Neural progenitor cell (in vitro differentiated cells): ENCODE measurements at regions not wholly inside any gene's neighbourhood (a gene's known extent, or its start where the extent isn't known, plus 50 kb on each side); places are given as distances from the start of the nearest gene placed in this dataset.

ENCODE experiments used
- EZH2phosphoT487 ChIP-seq: fragments of 200-600 bp; sonication (generic); IDR thresholded peaks from 2 replicates; pipeline ENCODE4 v1.6.1; 2017; ENCODE audit warnings: antibody characterized with exemption
- TF ChIP-seq, protein P1 (sequence below): fragments of 200-600 bp; sonication (generic); IDR thresholded peaks from 2 replicates; pipeline ENCODE4 v1.5.1; 2017; ENCODE audit warnings: antibody characterized with exemption, mild to moderate bottlenecking

DNA sequence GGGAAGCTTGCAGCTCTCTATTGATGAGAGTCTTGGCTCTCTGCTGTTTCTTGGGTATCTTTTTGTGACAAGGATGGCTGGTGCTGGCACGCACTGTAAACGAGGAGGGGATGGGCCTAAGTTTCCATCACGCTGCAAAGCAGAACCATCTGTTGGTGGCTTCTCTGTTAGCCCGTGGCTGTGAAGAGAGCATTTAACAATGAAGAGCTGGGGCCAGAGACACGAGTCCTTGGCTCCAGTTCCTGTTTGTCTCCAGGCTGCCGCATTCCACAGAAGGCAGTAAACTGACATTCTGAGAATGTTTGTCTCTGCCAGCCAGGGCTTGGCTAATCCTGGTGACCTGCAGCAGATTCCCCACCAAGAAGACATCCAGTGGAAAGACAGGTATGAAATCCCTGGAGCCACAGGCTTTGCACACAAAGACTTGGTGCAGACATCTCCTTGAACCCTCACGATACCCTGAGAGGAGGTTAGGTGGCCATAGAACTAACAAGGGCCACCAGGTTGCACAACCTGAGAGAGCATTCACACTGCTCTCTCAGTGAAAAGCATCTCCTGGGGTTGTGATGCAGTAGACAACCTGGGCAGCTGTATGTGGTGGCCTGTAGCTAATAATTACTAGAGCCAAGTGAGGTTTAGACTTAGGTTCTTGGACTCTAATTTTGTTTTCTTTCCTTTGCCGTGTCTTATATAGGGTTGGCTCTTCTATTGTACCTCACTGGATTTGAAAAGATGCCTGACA, 130.9 kb downstream of the ASB7 start:
- TF ChIP-seq, protein P1, sequence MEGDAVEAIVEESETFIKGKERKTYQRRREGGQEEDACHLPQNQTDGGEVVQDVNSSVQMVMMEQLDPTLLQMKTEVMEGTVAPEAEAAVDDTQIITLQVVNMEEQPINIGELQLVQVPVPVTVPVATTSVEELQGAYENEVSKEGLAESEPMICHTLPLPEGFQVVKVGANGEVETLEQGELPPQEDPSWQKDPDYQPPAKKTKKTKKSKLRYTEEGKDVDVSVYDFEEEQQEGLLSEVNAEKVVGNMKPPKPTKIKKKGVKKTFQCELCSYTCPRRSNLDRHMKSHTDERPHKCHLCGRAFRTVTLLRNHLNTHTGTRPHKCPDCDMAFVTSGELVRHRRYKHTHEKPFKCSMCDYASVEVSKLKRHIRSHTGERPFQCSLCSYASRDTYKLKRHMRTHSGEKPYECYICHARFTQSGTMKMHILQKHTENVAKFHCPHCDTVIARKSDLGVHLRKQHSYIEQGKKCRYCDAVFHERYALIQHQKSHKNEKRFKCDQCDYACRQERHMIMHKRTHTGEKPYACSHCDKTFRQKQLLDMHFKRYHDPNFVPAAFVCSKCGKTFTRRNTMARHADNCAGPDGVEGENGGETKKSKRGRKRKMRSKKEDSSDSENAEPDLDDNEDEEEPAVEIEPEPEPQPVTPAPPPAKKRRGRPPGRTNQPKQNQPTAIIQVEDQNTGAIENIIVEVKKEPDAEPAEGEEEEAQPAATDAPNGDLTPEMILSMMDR: no peak
- no peak for TF ChIP-seq EZH2phosphoT487
